Psoas muscle (tissue), 7 donors: ENCODE measurements at regions not wholly inside any gene's neighbourhood (a gene's known extent, or its start where the extent isn't known, plus 50 kb on each side); places are given as distances from the start of the nearest gene placed in this dataset.

Source experiments
- ATAC-seq, 4 donors: fragments of 200-7000 bp; cut with Tn5 transposase; one replicate each; pipeline ENCODE4 v1.9.1; 2020; ENCODE audit warnings: moderate library complexity in 3 of 4, mild to moderate bottlenecking in 2 of 4
- DNase-seq, 2 donors: peaks; one replicate each; pipeline ENCODE4 v3.0.0-alpha.2; 2020
- H3K27ac ChIP-seq: fragments of 200-600 bp; one replicate; pipeline ENCODE4 v1.8.0; 2022
- H3K27me3 ChIP-seq, 3 donors: fragments of 200-600 bp in 1 of 3; one replicate each; pipeline versions ENCODE4 v1.6.1 to v1.8.0; 2013 to 2022; ENCODE audit warnings: low read length in 2 of 3, mild to moderate bottlenecking in 2 of 3, moderate library complexity in 1 of 3; ENCODE audit not compliant: insufficient read depth in 3 of 3
- H3K36me3 ChIP-seq, 2 donors: fragments of 200-600 bp in 1 of 2; one replicate each; pipeline versions ENCODE4 v1.6.1 to v1.8.0; 2013 to 2022; ENCODE audit warnings: low read depth in 1 of 2, mild to moderate bottlenecking in 1 of 2, moderate library complexity in 1 of 2; ENCODE audit not compliant: insufficient read depth in 1 of 2
- H3K4me1 ChIP-seq: fragments of 200-600 bp; one replicate; pipeline ENCODE4 v1.8.0; 2022
- H3K4me3 ChIP-seq: fragments of 200-600 bp; one replicate; pipeline ENCODE4 v1.8.0; 2022; ENCODE audit warnings: mild to moderate bottlenecking
- H3K9me3 ChIP-seq: fragments of 200-600 bp; one replicate; pipeline ENCODE4 v1.8.0; 2022
- WGBS, 3 donors: extraction: QIAGEN DNeasy Blood & Tissue Kit; methylation state at CpG; one replicate each; pipeline versions ENCODE4 v1.1.6 to v1.1.7; 2013; 5-methylcytosine and 5-hydroxymethylcytosine counted together
- intact Hi-C, 2 donors: fragments of 100-400 bp; cut with DNase I; formaldehyde crosslinking; loops; one replicate each; pipeline versions ENCODE4 v1.11.0 to v1.14.2; 2022
- TF ChIP-seq, protein P1 (sequence below): fragments of 200-600 bp; IDR thresholded peaks from one replicate; pipeline ENCODE4 v1.8.0; 2022; ENCODE audit warnings: antibody characterized with exemption
- donor health status: healthy with polysubstance abuse.
- donor health status: DM: no; HTN: no; CAD: no; lungs with moderate emphysema.
- donor health status: Bipolar disorder and iron deficiency.
- donor health status: healthy.
- donor health status: DM: yes; HTN: yes; CAD: no.
- donor health status: DM: no; HTN: no; CAD: no.
- donor health status: DM: yes; HTN: yes; CAD: no.

DNA sequence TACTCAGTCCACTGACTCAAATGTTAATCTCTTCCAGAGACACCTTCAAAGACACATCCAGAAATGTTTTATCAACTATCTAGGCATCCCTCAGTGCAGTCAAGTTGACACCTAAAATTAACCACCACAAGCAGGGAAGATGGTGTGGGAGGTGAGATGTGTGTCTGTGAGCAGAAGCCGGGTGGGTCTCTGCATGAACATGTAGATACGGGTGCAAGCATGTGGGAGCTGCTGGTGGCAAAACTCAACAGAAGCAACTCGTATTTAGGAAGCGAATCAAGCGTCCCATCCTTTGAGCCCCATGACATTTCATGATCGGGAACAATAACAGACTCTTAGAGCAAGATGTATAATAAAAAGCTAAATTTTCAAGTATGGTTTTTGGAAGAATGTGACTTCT is 110.0 kb upstream of the C14orf180 start:
- Histone ChIP-seq H3K36me3 (no peaks in the 10 kb centered on the region), H3K4me3 (no peak overlapping the region), H3K27ac (no peak overlapping the region), H3K4me1 (no peaks in the 10 kb centered on the region), H3K27me3 (peaks cover 0 to 18% (median 0%) of the 10 kb centered on the region in 3 donors), H3K9me3 (no peaks in the 10 kb centered on the region)
- ATAC-seq (no peak), DNase-seq (no peak)
- TF ChIP-seq, protein P1, sequence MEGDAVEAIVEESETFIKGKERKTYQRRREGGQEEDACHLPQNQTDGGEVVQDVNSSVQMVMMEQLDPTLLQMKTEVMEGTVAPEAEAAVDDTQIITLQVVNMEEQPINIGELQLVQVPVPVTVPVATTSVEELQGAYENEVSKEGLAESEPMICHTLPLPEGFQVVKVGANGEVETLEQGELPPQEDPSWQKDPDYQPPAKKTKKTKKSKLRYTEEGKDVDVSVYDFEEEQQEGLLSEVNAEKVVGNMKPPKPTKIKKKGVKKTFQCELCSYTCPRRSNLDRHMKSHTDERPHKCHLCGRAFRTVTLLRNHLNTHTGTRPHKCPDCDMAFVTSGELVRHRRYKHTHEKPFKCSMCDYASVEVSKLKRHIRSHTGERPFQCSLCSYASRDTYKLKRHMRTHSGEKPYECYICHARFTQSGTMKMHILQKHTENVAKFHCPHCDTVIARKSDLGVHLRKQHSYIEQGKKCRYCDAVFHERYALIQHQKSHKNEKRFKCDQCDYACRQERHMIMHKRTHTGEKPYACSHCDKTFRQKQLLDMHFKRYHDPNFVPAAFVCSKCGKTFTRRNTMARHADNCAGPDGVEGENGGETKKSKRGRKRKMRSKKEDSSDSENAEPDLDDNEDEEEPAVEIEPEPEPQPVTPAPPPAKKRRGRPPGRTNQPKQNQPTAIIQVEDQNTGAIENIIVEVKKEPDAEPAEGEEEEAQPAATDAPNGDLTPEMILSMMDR, result no peak
- 72 to 85% (median 74%) methylated on average over 6 of the region's 6 CpGs for WGBS, 3 donors
- intact Hi-C loops, result no loop called here

GRCh38 chr14:104470588-104470987 is 109.0 kb upstream of the C14orf180 start:
- Histone ChIP-seq H3K9me3 (no peaks in the 10 kb centered on the region), H3K4me3 (no peak overlapping the region), H3K36me3 (no peaks in the 10 kb centered on the region), H3K27me3 (peaks cover 0 to 11% (median 1%) of the 10 kb centered on the region in 3 donors), H3K27ac (no peak overlapping the region), H3K4me1 (no peaks in the 10 kb centered on the region)
- WGBS, 3 donors, result 84% methylated on average over 15 of the region's 15 CpGs
- ATAC-seq, result no peak
- TF ChIP-seq, protein P1, result no peak
- intact Hi-C loops, result no loop called here
- DNase-seq, result no peak

- ATAC-seq (no peak), DNase-seq (no peak)
- intact Hi-C loops, result no loop called here
- TF ChIP-seq, protein P1, result no peak
- H3K27ac ChIP-seq, result no peak overlapping the region
- H3K27me3 ChIP-seq, result peaks cover 0 to 10% (median 1%) of the 10 kb centered on the region in 3 donors
- no peak overlapping the region for H3K4me3 ChIP-seq
- H3K9me3 ChIP-seq, result no peaks in the 10 kb centered on the region
- 77 to 87% (median 81%) methylated on average over 8 of the region's 8 CpGs for WGBS, 3 donors
- no peaks in the 10 kb centered on the region for H3K4me1 ChIP-seq
- no peaks in the 10 kb centered on the region for H3K36me3 ChIP-seq
Measured at GRCh38 chr14:104471114-104471513, 108.5 kb upstream of the C14orf180 start.

- Histone ChIP-seq H3K36me3 (no peaks in the 10 kb centered on the region), H3K27me3 (peaks cover 0 to 11% (median 1%) of the 10 kb centered on the region in 3 donors), H3K4me3 (no peak overlapping the region), H3K27ac (no peak overlapping the region), H3K9me3 (no peaks in the 10 kb centered on the region), H3K4me1 (no peaks in the 10 kb centered on the region)
- intact Hi-C loops, result no loop called here
- ATAC-seq (no peak), DNase-seq (no peak)
- TF ChIP-seq, protein P1, result no peak
- 84% methylated on average over 1 of the region's 1 CpG for WGBS, 3 donors
Measured at GRCh38 chr14:104472073-104472472, 107.5 kb upstream of the C14orf180 start.

- TF ChIP-seq, protein P1, result no peak
- Histone ChIP-seq H3K4me1 (no peaks in the 10 kb centered on the region), H3K4me3 (no peak overlapping the region), H3K9me3 (no peaks in the 10 kb centered on the region), H3K36me3 (no peaks in the 10 kb centered on the region), H3K27ac (no peak overlapping the region), H3K27me3 (peaks cover 0 to 15% (median 5%) of the 10 kb centered on the region in 3 donors)
- ATAC-seq, result no peak
- no peak for DNase-seq
- intact Hi-C loops, result no loop called here
- 79 to 83% (median 83%) methylated on average over 29 of the region's 29 CpGs for WGBS, 3 donors
Measured at GRCh38 chr14:104472536-104473243, 106.9 kb upstream of the C14orf180 start.
